ENCODE measurements at regions not wholly inside any gene's neighbourhood (a gene's known extent, or its start where the extent isn't known, plus 50 kb on each side); places are given as distances from the start of the nearest gene placed in this dataset.

- Histone ChIP-seq H3K9ac (ENCODE audit: low read length in 2 of 2) (no peak overlapping the region), H3K36me3 (ENCODE audit: control insufficient read depth in 2 of 2, insufficient read depth in 2 of 2, low read length in 2 of 2) (no peaks in the 10 kb centered on the region), H3K4me1 (ENCODE audit: control insufficient read depth, insufficient read depth, low read length) (peaks cover 3% of the 10 kb centered on the region), H3K27ac (ENCODE audit: low read length) (no peak overlapping the region), H3K9me3 (ENCODE audit: control insufficient read depth in 2 of 2, low read length in 2 of 2) (no peaks in the 10 kb centered on the region), H3K27me3 (ENCODE audit: control insufficient read depth in 1 of 2, insufficient read depth in 2 of 2, low read length in 2 of 2) (no peaks in the 10 kb centered on the region), H3K4me3 (ENCODE audit: low read length in 2 of 2) (no peak overlapping the region)
Observed at GRCh38 chr18:8972116-8972515, 130.4 kb upstream of the NDUFV2 start.

GRCh38 chr18:8974279-8974678 lies 128.2 kb upstream of the NDUFV2 start:
- Histone ChIP-seq H3K9me3 (ENCODE audit: control insufficient read depth in 2 of 2, low read length in 2 of 2) (no peaks in the 10 kb centered on the region), H3K9ac (ENCODE audit: low read length in 2 of 2) (peak overlapping the region in 1 of 2 donors; percentile 5), H3K4me3 (ENCODE audit: low read length in 2 of 2) (peak overlapping the region in 1 of 2 donors; percentile 5), H3K4me1 (ENCODE audit: control insufficient read depth, insufficient read depth, low read length) (peaks cover 14% of the 10 kb centered on the region), H3K27me3 (ENCODE audit: control insufficient read depth in 1 of 2, insufficient read depth in 2 of 2, low read length in 2 of 2) (no peaks in the 10 kb centered on the region), H3K27ac (ENCODE audit: low read length) (peak overlapping the region; percentile 24), H3K36me3 (ENCODE audit: control insufficient read depth in 2 of 2, insufficient read depth in 2 of 2, low read length in 2 of 2) (no peaks in the 10 kb centered on the region)

- Histone ChIP-seq H3K36me3 (ENCODE audit: control insufficient read depth in 2 of 2, insufficient read depth in 2 of 2, low read length in 2 of 2) (no peaks in the 10 kb centered on the region), H3K9me3 (ENCODE audit: control insufficient read depth in 2 of 2, low read length in 2 of 2) (no peaks in the 10 kb centered on the region), H3K9ac (ENCODE audit: low read length in 2 of 2) (no peak overlapping the region), H3K27ac (ENCODE audit: low read length) (peak overlapping the region; percentile 24), H3K4me1 (ENCODE audit: control insufficient read depth, insufficient read depth, low read length) (peaks cover 14% of the 10 kb centered on the region), H3K27me3 (ENCODE audit: control insufficient read depth in 1 of 2, insufficient read depth in 2 of 2, low read length in 2 of 2) (no peaks in the 10 kb centered on the region), H3K4me3 (ENCODE audit: low read length in 2 of 2) (peak overlapping the region in 1 of 2 donors; percentile 5)
Observed at GRCh38 chr18:8974696-8975095, 127.8 kb upstream of the NDUFV2 start.

GRCh38 chr18:8975624-8976023 lies 126.9 kb upstream of the NDUFV2 start:
- H3K36me3 ChIP-seq (ENCODE audit: control insufficient read depth in 2 of 2, insufficient read depth in 2 of 2, low read length in 2 of 2): no peaks in the 10 kb centered on the region
- peaks cover 17% of the 10 kb centered on the region for H3K4me1 ChIP-seq (ENCODE audit: control insufficient read depth, insufficient read depth, low read length)
- H3K9ac ChIP-seq (ENCODE audit: low read length in 2 of 2): no peak overlapping the region
- no peak overlapping the region for H3K4me3 ChIP-seq (ENCODE audit: low read length in 2 of 2)
- H3K27me3 ChIP-seq (ENCODE audit: control insufficient read depth in 1 of 2, insufficient read depth in 2 of 2, low read length in 2 of 2): no peaks in the 10 kb centered on the region
- H3K9me3 ChIP-seq (ENCODE audit: control insufficient read depth in 2 of 2, low read length in 2 of 2): no peaks in the 10 kb centered on the region
- no peak overlapping the region for H3K27ac ChIP-seq (ENCODE audit: low read length)

GRCh38 chr18:8976606-8977005 lies 125.9 kb upstream of the NDUFV2 start:
- no peaks in the 10 kb centered on the region for H3K9me3 ChIP-seq (ENCODE audit: control insufficient read depth in 2 of 2, low read length in 2 of 2)
- no peaks in the 10 kb centered on the region for H3K27me3 ChIP-seq (ENCODE audit: control insufficient read depth in 1 of 2, insufficient read depth in 2 of 2, low read length in 2 of 2)
- H3K36me3 ChIP-seq (ENCODE audit: control insufficient read depth in 2 of 2, insufficient read depth in 2 of 2, low read length in 2 of 2): no peaks in the 10 kb centered on the region
- peaks cover 24% of the 10 kb centered on the region for H3K4me1 ChIP-seq (ENCODE audit: control insufficient read depth, insufficient read depth, low read length)
- no peak overlapping the region for H3K9ac ChIP-seq (ENCODE audit: low read length in 2 of 2)
- H3K4me3 ChIP-seq (ENCODE audit: low read length in 2 of 2): no peak overlapping the region
- H3K27ac ChIP-seq (ENCODE audit: low read length): no peak overlapping the region

GRCh38 chr18:8977166-8977565 lies 125.3 kb upstream of the NDUFV2 start:
- Histone ChIP-seq H3K27me3 (ENCODE audit: control insufficient read depth in 1 of 2, insufficient read depth in 2 of 2, low read length in 2 of 2) (no peaks in the 10 kb centered on the region), H3K36me3 (ENCODE audit: control insufficient read depth in 2 of 2, insufficient read depth in 2 of 2, low read length in 2 of 2) (no peaks in the 10 kb centered on the region), H3K9ac (ENCODE audit: low read length in 2 of 2) (no peak overlapping the region), H3K27ac (ENCODE audit: low read length) (no peak overlapping the region), H3K9me3 (ENCODE audit: control insufficient read depth in 2 of 2, low read length in 2 of 2) (no peaks in the 10 kb centered on the region), H3K4me3 (ENCODE audit: low read length in 2 of 2) (no peak overlapping the region), H3K4me1 (ENCODE audit: control insufficient read depth, insufficient read depth, low read length) (peaks cover 26% of the 10 kb centered on the region)

- peaks cover 29% of the 10 kb centered on the region for H3K4me1 ChIP-seq (ENCODE audit: control insufficient read depth, insufficient read depth, low read length)
- H3K4me3 ChIP-seq (ENCODE audit: low read length in 2 of 2): no peak overlapping the region
- H3K9me3 ChIP-seq (ENCODE audit: control insufficient read depth in 2 of 2, low read length in 2 of 2): no peaks in the 10 kb centered on the region
- no peaks in the 10 kb centered on the region for H3K36me3 ChIP-seq (ENCODE audit: control insufficient read depth in 2 of 2, insufficient read depth in 2 of 2, low read length in 2 of 2)
- no peak overlapping the region for H3K27ac ChIP-seq (ENCODE audit: low read length)
- H3K27me3 ChIP-seq (ENCODE audit: control insufficient read depth in 1 of 2, insufficient read depth in 2 of 2, low read length in 2 of 2): no peaks in the 10 kb centered on the region
- no peak overlapping the region for H3K9ac ChIP-seq (ENCODE audit: low read length in 2 of 2)
Observed at GRCh38 chr18:8977701-8978100, 124.8 kb upstream of the NDUFV2 start.

GRCh38 chr18:8978394-8978793 lies 124.1 kb upstream of the NDUFV2 start:
- no peak overlapping the region for H3K4me3 ChIP-seq (ENCODE audit: low read length in 2 of 2)
- H3K27ac ChIP-seq (ENCODE audit: low read length): peak overlapping the region; percentile 11
- H3K36me3 ChIP-seq (ENCODE audit: control insufficient read depth in 2 of 2, insufficient read depth in 2 of 2, low read length in 2 of 2): no peaks in the 10 kb centered on the region
- H3K9ac ChIP-seq (ENCODE audit: low read length in 2 of 2): peak overlapping the region in 1 of 2 donors; percentile 13
- no peaks in the 10 kb centered on the region for H3K9me3 ChIP-seq (ENCODE audit: control insufficient read depth in 2 of 2, low read length in 2 of 2)
- H3K27me3 ChIP-seq (ENCODE audit: control insufficient read depth in 1 of 2, insufficient read depth in 2 of 2, low read length in 2 of 2): no peaks in the 10 kb centered on the region
- H3K4me1 ChIP-seq (ENCODE audit: control insufficient read depth, insufficient read depth, low read length): peaks cover 33% of the 10 kb centered on the region

GRCh38 chr18:8979258-8979988 lies 123.1 kb upstream of the NDUFV2 start:
- Histone ChIP-seq H3K27me3 (ENCODE audit: control insufficient read depth in 1 of 2, insufficient read depth in 2 of 2, low read length in 2 of 2) (no peaks in the 10 kb centered on the region), H3K4me1 (ENCODE audit: control insufficient read depth, insufficient read depth, low read length) (peaks cover 29% of the 10 kb centered on the region), H3K4me3 (ENCODE audit: low read length in 2 of 2) (no peak overlapping the region), H3K9me3 (ENCODE audit: control insufficient read depth in 2 of 2, low read length in 2 of 2) (no peaks in the 10 kb centered on the region), H3K36me3 (ENCODE audit: control insufficient read depth in 2 of 2, insufficient read depth in 2 of 2, low read length in 2 of 2) (no peaks in the 10 kb centered on the region), H3K9ac (ENCODE audit: low read length in 2 of 2) (no peak overlapping the region), H3K27ac (ENCODE audit: low read length) (no peak overlapping the region)

- Histone ChIP-seq H3K4me1 (ENCODE audit: control insufficient read depth, insufficient read depth, low read length) (peaks cover 29% of the 10 kb centered on the region), H3K36me3 (ENCODE audit: control insufficient read depth in 2 of 2, insufficient read depth in 2 of 2, low read length in 2 of 2) (no peaks in the 10 kb centered on the region), H3K27ac (ENCODE audit: low read length) (peak overlapping the region; percentile 73), H3K9me3 (ENCODE audit: control insufficient read depth in 2 of 2, low read length in 2 of 2) (no peaks in the 10 kb centered on the region), H3K9ac (ENCODE audit: low read length in 2 of 2) (no peak overlapping the region), H3K27me3 (ENCODE audit: control insufficient read depth in 1 of 2, insufficient read depth in 2 of 2, low read length in 2 of 2) (no peaks in the 10 kb centered on the region), H3K4me3 (ENCODE audit: low read length in 2 of 2) (no peak overlapping the region)
Observed at GRCh38 chr18:8980496-8980895, 122.0 kb upstream of the NDUFV2 start.

GRCh38 chr18:8980918-8981317 lies 121.6 kb upstream of the NDUFV2 start:
- peak overlapping the region; percentile 73 for H3K27ac ChIP-seq (ENCODE audit: low read length)

More at GRCh38 chr18:8980918-8981317, 121.6 kb upstream of the NDUFV2 start:
- H3K4me3 ChIP-seq (ENCODE audit: low read length in 2 of 2): no peak overlapping the region
- no peaks in the 10 kb centered on the region for H3K9me3 ChIP-seq (ENCODE audit: control insufficient read depth in 2 of 2, low read length in 2 of 2)
- H3K36me3 ChIP-seq (ENCODE audit: control insufficient read depth in 2 of 2, insufficient read depth in 2 of 2, low read length in 2 of 2): no peaks in the 10 kb centered on the region
- H3K4me1 ChIP-seq (ENCODE audit: control insufficient read depth, insufficient read depth, low read length): peaks cover 29% of the 10 kb centered on the region
- no peak overlapping the region for H3K9ac ChIP-seq (ENCODE audit: low read length in 2 of 2)
- no peaks in the 10 kb centered on the region for H3K27me3 ChIP-seq (ENCODE audit: control insufficient read depth in 1 of 2, insufficient read depth in 2 of 2, low read length in 2 of 2)
